HG02885 (cell line): ENCODE measurements at regions not wholly inside any gene's neighbourhood (a gene's known extent, or its start where the extent isn't known, plus 50 kb on each side); places are given as distances from the start of the nearest gene placed in this dataset.
"Not testable (repeated sequence)": the region's sequence is repeated elsewhere in the genome, so short reads cannot be mapped to it uniquely, and the experiment has no call there.

Source experiments
- ATAC-seq: cut with Tn5 transposase; IDR thresholded peaks from one replicate; pipeline ENCODE4 v1.9.1; 2021; ENCODE audit warnings: mild to moderate bottlenecking; ENCODE audit not compliant: unreplicated experiment, poor library complexity

- ATAC-seq: no peak
These were observed 453.0 kb upstream of the CDH20 start for GRCh38 chr18:60880184-60880583.

GRCh38 chr18:60883587-60883986, 449.6 kb upstream of the CDH20 start:
- no peak for ATAC-seq

DNA sequence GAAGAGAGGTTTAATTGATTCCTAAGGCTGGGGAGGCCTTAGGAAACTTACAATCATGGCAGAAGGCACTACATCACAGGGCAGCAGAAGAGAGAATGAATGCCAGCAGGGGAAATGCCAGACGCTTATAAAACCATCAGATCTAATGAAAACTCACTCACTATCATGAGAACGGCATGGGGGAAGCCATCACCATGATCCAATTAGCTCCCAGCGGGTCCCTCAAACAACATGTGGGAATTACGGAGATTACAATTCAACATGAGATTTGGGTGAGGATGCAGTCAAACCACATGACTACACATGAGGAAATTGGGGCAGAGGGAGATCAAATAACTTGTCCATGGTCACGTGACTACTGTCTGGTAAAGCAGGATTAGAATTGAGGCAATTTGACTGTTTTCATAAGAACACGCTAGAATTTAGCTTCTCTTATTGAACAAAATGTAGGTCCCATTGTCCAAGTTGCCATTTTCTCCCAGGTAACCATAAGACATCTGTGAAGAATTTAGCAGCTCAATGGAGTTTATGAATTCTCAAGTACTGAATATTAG, 445.1 kb upstream of the CDH20 start:
- no peak for ATAC-seq

DNA sequence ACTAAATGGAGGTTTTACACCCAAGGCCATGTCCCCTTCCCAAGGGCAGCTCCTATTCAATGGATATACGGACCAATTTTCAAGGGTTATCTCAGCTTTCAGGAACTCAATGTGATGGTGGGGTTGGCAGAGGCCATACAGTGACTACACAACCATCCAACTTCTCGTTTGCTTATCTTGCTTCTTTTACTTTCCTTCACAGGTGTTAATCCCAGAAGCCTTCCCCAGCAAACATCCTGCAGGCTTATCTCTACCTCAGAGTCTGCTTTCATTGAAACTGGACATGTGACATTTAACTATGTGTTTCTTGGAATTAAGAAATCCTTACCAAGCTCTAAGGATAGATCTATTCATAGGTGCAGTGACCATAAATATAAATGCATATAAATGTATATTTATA, 443.8 kb upstream of the CDH20 start:
- no peak for ATAC-seq

GRCh38 chr18:60891936-60892335, 441.3 kb upstream of the CDH20 start:
- no peak for ATAC-seq

DNA sequence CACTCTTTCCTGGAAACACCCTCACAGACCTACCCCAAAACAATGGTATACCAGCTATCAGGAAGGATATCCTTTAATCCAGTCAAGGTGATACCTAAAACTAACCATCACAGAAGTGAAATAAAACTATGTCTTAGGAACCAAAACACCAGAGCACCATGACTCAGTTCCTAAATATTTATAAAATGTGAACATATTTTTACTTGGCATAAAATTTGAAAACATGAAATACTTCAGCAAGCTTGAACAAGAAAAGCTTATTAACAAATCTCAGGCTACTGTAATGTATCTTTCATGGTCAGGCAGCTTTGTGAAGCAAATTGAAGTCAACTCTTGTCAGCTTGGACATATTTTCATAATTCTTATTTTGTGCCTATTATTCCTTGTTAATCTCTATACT, 440.8 kb upstream of the CDH20 start:
- no peak for ATAC-seq

GRCh38 chr18:60892855-60893254, 440.4 kb upstream of the CDH20 start:
- no peak for ATAC-seq

DNA sequence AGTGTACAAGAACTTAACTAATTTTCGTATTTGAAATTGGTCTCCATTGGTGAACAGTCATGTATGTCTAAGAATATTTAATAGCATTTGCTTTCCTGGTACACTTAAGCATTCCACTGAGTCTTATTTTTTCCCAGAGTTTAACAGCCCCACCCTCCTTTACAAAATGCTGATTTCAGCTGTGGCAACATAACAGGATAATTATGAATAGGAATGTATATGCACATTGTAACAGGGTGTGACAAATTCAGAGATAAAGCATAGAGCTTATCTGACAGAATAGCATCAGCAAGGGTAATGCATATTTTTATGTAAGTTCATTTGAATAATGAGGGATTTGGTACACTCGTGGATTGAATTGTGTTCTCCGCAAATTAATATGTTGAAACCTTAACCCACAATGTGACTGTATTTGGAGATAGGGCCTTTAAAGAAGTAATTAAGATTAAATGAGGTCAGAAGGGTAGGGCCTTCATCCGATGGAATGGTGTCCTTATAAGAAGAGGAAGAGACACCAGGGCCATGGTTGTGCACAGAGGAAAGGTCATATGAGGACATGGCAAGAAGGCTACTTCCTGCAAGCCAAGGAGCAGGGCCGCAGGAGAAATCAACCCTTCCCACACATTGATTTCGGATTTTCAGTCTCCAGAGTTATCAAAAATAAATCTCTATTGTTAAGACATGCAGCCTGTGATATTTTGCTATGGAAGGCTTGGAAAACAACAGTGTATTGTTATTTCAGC, 439.7 kb upstream of the CDH20 start:
- ATAC-seq: no peak

DNA sequence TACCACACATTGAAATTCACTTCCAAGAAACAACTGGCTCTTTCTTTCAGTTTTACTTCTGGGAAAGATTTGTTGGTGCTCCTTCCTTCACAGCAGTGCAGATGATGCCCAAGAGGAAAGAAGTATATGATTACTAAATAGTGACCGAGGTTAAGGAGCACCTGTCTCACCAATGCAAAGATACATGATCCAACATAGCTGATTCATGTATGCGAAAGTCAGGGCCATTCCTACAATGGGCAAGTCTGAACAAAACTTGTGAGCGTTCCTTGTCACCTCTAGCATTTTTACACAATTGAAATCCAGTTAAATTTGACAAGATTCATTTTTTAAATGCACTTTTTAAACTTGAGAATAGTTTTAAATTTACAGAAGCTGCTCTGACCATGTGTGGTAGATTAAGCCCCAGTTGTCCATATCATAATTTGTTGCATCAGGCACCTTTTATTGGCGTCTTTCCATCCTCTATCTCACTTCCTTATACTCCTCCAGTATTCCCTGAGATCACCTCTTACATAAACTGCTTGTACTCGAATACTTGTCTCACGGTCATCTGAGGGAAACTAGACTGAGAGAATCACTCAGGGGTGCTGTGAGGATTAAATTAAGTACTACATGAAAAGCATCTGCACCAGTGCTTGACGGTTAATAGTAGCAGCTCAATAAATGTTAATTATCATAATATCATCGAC, 438.8 kb upstream of the CDH20 start:
- no peak for ATAC-seq

DNA sequence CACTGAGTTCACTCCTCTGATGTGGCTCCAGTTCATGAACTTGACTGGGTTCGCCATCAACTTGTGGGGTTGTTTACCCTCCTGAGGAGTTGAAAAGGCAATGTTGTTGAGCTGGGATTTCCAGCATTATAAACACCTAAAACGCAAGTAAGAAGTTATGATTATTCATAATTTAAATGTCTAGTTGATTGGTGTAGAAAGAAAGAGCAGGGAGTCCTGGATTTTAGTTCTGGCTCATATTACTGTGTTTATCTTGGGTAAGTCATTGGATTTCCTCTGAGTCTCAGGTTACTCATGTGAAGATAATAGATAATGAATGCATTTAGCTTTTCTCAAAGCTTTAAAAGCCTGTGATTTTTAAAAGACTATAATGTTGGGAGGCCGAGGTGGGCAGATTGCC, 438.0 kb upstream of the CDH20 start:
- ATAC-seq: no peak

- ATAC-seq: no peak
These were observed 435.1 kb upstream of the CDH20 start for GRCh38 chr18:60898111-60898510.

- no peak for ATAC-seq
These were observed 427.5 kb upstream of the CDH20 start for GRCh38 chr18:60905699-60906098.

GRCh38 chr18:60910534-60910933, 422.7 kb upstream of the CDH20 start:
- no peak for ATAC-seq

DNA sequence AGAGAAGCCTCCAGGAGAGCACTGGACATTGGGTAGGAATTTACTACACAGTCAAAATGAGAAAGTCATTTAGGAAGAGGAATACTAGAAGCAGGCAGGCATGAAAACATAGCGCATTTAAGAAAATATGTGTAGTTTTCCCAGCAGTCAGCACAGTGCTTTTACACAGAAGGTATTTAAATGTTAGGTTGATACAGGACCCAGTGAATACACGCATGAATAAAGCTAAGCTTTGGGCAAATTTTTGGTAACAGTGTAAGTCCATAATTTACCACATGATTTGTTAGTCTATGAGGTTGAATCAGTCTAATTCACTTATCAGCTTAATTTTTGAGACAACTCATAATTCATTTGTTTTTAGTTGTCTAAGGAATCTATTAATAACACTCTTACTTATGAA, 421.7 kb upstream of the CDH20 start:
- no peak for ATAC-seq

DNA sequence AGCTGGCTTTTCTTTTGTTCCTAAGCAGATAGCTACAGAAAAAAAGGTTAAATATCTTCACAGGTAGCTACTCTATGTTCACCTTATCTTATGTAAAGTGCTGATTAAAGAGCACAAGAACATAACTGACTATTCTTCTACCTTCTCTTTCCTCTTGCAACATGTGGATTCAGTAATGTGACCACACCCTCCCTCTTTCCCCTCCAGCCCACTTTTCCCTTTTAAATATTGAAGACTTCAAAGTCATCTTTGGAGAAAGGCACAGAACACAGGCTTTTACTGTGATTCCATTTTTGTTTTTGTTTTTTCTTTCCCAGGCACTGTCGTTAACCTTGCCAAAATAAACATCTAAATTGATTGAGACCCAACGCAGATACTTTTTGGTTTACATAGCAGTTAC, 418.1 kb upstream of the CDH20 start:
- no peak for ATAC-seq

DNA sequence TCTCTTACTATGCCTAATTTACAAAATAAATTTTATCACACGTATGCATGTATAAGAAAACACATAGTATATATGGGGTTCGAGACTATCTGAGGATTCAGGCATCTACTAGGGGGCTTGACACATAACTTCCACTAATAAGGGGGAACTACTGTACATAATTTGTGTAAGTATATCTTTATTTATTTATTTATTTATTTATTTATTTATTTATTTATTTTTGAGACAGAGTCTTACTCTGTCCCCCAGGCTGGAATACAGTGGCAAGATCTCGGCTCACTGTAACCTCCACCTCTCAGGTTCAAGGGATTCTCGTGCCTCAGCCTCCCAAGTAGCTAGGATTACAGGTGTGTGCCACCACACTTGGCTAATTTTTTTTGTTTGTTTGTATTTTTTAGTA, 414.4 kb upstream of the CDH20 start:
- not testable (repeated sequence) for ATAC-seq

GRCh38 chr18:60925892-60926291, 407.3 kb upstream of the CDH20 start:
- ATAC-seq: no peak

DNA sequence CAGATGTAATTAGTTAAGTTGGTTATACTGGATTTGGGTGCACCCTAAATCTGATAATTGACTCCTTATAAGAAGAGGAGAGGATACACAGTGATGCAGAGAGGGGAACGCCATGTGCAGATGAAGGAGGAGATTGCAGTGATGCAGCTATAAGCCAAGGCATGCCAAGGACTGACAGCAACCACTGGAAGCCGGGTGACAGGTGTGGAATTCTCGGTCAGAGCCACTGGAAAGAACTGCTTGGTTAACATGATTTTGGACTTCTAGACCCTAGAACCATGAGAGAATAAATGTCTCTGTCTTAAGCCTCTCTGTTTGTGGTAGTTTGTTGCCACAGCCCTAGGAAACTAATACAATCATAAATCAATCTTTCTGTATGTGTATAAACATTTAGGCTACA, 403.3 kb upstream of the CDH20 start:
- no peak for ATAC-seq

DNA sequence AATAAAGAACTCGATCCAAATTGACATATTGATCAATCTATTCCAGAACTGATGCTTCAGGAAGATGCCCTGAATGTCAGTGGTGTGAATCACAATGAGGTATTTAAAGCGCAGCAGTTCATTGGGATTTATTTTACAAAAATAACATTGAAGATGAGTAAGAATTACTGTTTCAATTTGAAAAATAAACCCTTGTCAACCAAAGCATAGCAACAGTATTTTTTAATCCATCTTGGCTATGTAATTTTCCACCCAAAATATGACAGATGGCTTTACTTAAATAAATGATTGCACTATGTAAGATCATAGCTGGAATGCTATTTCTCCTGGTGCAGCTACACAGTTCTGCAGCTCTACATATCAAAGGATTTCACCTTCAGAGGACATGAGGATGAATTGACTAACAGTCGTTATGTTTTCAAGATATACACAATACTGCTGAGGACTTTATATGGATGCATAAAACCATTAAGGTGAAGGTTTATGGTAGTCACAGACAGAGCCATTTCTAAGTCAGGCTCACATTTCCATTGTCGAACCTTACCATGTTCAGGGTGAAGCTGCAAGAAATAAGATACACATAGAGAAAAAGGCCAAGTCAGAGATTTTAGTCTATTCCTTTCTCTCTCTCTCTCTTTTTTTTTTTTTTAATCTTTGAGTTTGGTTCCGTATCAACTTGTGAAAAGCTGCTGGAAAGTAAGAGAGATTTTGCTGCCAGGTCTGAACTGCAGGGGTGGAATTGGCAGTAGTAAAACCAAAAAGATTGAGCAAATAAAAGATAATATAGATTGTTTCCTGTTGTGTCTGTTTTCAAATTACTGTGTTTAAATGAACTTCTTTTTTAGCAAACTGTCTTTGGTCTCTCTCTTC, 398.0 kb upstream of the CDH20 start:
- ATAC-seq: no peak

- no peak for ATAC-seq
These were observed 397.1 kb upstream of the CDH20 start for GRCh38 chr18:60936101-60936500.

DNA sequence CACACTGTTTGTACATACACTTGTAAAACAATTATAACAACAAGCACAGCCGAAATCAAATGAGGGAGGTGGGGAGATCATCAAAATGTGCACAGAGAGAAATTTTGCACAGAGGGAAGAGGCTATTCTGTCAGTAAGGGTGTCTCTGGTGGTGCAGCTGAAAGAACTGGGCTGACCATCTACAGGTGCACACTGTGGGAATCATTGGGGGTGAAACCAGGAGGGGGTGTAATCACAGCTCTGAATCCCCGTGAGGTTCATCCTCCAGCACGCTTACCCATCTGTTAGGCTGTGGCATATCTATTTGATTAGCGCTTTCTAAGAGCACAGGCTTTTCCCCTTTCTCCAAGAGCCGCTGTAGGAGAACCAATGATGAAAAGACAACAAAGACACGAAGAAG, 389.9 kb upstream of the CDH20 start:
- no peak for ATAC-seq
